ENCODE measurements at regions not wholly inside any gene's neighbourhood (a gene's known extent, or its start where the extent isn't known, plus 50 kb on each side); places are given as distances from the start of the nearest gene placed in this dataset.
"Not testable (repeated sequence)": the region's sequence is repeated elsewhere in the genome, so short reads cannot be mapped to it uniquely, and the experiment has no call there.

DNA sequence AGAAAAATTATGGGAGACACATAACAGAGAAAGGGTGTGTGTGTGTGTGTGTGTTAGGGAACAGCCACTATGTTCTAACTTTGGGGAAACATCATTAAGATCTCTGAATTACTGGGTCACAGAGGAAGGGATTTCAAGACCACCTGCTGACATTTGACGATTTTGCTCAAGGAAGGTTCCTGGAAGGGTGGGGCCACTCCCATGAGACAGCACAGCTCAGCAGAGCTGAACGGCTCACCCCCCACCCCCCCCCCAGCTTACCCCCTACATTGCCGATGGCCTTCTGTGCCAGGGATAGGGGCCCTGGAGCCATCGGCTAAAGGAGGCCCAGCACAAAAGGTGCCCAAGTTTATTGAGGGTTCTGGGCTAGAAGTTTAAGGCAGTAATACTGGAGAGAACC lies 122.4 kb downstream of the NPIPB11 start:
- TF ChIP-seq, protein P1, sequence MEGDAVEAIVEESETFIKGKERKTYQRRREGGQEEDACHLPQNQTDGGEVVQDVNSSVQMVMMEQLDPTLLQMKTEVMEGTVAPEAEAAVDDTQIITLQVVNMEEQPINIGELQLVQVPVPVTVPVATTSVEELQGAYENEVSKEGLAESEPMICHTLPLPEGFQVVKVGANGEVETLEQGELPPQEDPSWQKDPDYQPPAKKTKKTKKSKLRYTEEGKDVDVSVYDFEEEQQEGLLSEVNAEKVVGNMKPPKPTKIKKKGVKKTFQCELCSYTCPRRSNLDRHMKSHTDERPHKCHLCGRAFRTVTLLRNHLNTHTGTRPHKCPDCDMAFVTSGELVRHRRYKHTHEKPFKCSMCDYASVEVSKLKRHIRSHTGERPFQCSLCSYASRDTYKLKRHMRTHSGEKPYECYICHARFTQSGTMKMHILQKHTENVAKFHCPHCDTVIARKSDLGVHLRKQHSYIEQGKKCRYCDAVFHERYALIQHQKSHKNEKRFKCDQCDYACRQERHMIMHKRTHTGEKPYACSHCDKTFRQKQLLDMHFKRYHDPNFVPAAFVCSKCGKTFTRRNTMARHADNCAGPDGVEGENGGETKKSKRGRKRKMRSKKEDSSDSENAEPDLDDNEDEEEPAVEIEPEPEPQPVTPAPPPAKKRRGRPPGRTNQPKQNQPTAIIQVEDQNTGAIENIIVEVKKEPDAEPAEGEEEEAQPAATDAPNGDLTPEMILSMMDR (conservative IDR thresholded peaks at IDR 0.05; ENCODE audit: low read depth, low read length): not testable (repeated sequence)
- not testable (repeated sequence) for TF ChIP-seq SMC3 (IDR thresholded peaks at IDR 0.05; ENCODE audit: low read depth, low read length); RAD21 (IDR thresholded peaks at IDR 0.05; ENCODE audit: low read length); RFX5 (IDR thresholded peaks at IDR 0.05; ENCODE audit: low read depth, low read length); RCOR1 (IDR thresholded peaks at IDR 0.05; ENCODE audit: insufficient replicate concordance, low read length); CEBPB (IDR thresholded peaks at IDR 0.05; ENCODE audit: low read depth, low read length)
- TF ChIP-seq, protein P2, sequence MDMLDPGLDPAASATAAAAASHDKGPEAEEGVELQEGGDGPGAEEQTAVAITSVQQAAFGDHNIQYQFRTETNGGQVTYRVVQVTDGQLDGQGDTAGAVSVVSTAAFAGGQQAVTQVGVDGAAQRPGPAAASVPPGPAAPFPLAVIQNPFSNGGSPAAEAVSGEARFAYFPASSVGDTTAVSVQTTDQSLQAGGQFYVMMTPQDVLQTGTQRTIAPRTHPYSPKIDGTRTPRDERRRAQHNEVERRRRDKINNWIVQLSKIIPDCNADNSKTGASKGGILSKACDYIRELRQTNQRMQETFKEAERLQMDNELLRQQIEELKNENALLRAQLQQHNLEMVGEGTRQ (IDR thresholded peaks at IDR 0.05; ENCODE audit: low read depth, low read length): not testable (repeated sequence)
- TF ChIP-seq, protein P3, sequence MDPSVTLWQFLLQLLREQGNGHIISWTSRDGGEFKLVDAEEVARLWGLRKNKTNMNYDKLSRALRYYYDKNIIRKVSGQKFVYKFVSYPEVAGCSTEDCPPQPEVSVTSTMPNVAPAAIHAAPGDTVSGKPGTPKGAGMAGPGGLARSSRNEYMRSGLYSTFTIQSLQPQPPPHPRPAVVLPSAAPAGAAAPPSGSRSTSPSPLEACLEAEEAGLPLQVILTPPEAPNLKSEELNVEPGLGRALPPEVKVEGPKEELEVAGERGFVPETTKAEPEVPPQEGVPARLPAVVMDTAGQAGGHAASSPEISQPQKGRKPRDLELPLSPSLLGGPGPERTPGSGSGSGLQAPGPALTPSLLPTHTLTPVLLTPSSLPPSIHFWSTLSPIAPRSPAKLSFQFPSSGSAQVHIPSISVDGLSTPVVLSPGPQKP (IDR thresholded peaks at IDR 0.05; ENCODE audit: borderline replicate concordance, low read depth, low read length): not testable (repeated sequence)

Measured in IMR-90 (cell line).